ENCODE measurements at regions not wholly inside any gene's neighbourhood (a gene's known extent, or its start where the extent isn't known, plus 50 kb on each side); places are given as distances from the start of the nearest gene placed in this dataset.

GRCh38 chr6:169341065-169341464 is 87.4 kb upstream of the THBS2 start:
- no peak overlapping the region for H3K4me3 ChIP-seq (ENCODE audit: control insufficient read depth, low read depth, low read length)
- no peak for DNase-seq (ENCODE audit: low read depth)
- no peak for TF ChIP-seq CTCF (IDR thresholded peaks at IDR 0.05; ENCODE audit: control insufficient read depth, insufficient read depth, low read depth, low read length, missing control alignments)

GRCh38 chr6:169340395-169340794 is 86.7 kb upstream of the THBS2 start:
- no peak for DNase-seq (ENCODE audit: low read depth)
- no peak overlapping the region for H3K4me3 ChIP-seq (ENCODE audit: control insufficient read depth, low read depth, low read length)
- no peak for TF ChIP-seq CTCF (IDR thresholded peaks at IDR 0.05; ENCODE audit: control insufficient read depth, insufficient read depth, low read depth, low read length, missing control alignments)

- no peak overlapping the region for H3K4me3 ChIP-seq (ENCODE audit: control insufficient read depth, low read depth, low read length)
- DNase-seq (ENCODE audit: low read depth), result no peak
- no peak for TF ChIP-seq CTCF (IDR thresholded peaks at IDR 0.05; ENCODE audit: control insufficient read depth, insufficient read depth, low read depth, low read length, missing control alignments)
These were observed 86.2 kb upstream of the THBS2 start for GRCh38 chr6:169339731-169340309.

GRCh38 chr6:169339025-169339424 is 85.4 kb upstream of the THBS2 start:
- no peak for TF ChIP-seq CTCF (IDR thresholded peaks at IDR 0.05; ENCODE audit: control insufficient read depth, insufficient read depth, low read depth, low read length, missing control alignments)
- no peak for DNase-seq (ENCODE audit: low read depth)
- no peak overlapping the region for H3K4me3 ChIP-seq (ENCODE audit: control insufficient read depth, low read depth, low read length)

GRCh38 chr6:169337886-169338445 is 84.3 kb upstream of the THBS2 start:
- DNase-seq (ENCODE audit: low read depth), result no peak
- no peak for TF ChIP-seq CTCF (IDR thresholded peaks at IDR 0.05; ENCODE audit: control insufficient read depth, insufficient read depth, low read depth, low read length, missing control alignments)
- no peak overlapping the region for H3K4me3 ChIP-seq (ENCODE audit: control insufficient read depth, low read depth, low read length)

GRCh38 chr6:169335301-169335700 is 81.7 kb upstream of the THBS2 start:
- H3K4me3 ChIP-seq (ENCODE audit: control insufficient read depth, low read depth, low read length), result no peak overlapping the region
- no peak for TF ChIP-seq CTCF (IDR thresholded peaks at IDR 0.05; ENCODE audit: control insufficient read depth, insufficient read depth, low read depth, low read length, missing control alignments)
- DNase-seq (ENCODE audit: low read depth), result no peak

All from AG09309 (cell line).